ENCODE measurements at regions not wholly inside any gene's neighbourhood (a gene's known extent, or its start where the extent isn't known, plus 50 kb on each side); places are given as distances from the start of the nearest gene placed in this dataset.

DNA sequence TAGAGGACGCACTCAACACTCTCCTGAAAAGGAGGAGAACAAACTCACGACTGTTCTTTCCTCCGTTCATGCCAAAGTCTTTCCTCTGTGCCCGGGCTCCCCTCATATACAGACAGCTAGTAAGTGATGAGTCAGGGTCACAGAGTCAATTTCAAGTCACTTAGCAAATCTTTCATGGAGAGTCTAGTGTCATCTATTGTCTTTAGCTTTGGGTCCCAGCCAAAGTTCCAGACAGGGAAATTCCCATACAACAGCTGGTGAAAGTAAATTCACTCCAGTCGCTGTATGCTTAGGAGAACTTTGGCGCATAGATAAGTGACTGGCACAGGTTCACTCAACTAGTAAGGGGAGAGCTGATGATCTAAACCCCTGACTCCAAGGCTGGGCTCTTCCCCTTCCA is 226.5 kb downstream of the MID1 start:
- DNase-seq = no peak

DNA sequence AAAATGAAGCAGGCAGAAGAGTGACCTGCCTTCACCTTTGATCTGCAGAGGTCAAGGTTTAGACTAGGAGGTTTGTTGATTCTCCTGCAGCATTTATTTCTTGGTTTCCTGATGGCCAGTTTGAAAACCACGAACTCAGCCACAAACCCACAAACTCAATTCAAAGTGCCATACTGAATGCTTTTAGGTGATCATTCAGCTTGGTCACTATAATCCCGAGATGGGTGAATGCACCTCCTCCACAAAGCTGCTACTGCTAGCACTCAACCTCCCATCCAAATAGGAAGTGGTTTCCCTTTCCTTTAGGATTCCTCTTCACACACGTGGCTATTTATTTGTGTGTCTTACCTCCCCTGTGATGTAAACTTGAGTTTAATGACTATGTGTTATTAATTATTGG is 225.2 kb downstream of the MID1 start:
- DNase-seq = no peak

Data from islet precursor cell (in vitro differentiated cells).